ENCODE measurements at regions not wholly inside any gene's neighbourhood (a gene's known extent, or its start where the extent isn't known, plus 50 kb on each side); places are given as distances from the start of the nearest gene placed in this dataset.

DNA sequence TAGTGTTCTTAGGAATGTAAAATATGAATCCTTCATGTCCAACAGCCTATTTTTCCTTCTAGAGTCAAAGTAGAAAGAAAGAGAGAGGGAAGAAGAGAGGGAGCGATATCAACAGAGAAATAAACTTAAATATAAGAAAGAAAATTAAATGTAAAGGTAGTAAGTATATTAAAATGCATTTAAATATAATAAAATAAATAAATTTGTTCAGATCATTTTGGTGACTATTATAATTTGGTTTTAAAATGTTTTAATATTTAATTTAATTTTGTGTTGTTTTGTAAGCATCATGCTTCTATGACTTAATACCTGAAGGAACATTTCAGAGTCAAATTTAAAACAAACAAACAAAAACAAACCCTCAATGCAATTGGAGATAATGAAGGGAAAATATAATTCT is 405.2 kb upstream of the IRX1 start:
- intact Hi-C loops (cut with DNase I), result no loop called here
- Histone ChIP-seq H3K27ac (no peak overlapping the region), H3K4me1 (no peaks in the 10 kb centered on the region), H3K9me3 (no peaks in the 10 kb centered on the region), H3K4me3 (replicated peaks in 1 of 3) (no peak overlapping the region), H3K27me3 (no peaks in the 10 kb centered on the region), H3K36me3 (no peaks in the 10 kb centered on the region)
- no peak for DNase-seq
- TF ChIP-seq, protein P1, sequence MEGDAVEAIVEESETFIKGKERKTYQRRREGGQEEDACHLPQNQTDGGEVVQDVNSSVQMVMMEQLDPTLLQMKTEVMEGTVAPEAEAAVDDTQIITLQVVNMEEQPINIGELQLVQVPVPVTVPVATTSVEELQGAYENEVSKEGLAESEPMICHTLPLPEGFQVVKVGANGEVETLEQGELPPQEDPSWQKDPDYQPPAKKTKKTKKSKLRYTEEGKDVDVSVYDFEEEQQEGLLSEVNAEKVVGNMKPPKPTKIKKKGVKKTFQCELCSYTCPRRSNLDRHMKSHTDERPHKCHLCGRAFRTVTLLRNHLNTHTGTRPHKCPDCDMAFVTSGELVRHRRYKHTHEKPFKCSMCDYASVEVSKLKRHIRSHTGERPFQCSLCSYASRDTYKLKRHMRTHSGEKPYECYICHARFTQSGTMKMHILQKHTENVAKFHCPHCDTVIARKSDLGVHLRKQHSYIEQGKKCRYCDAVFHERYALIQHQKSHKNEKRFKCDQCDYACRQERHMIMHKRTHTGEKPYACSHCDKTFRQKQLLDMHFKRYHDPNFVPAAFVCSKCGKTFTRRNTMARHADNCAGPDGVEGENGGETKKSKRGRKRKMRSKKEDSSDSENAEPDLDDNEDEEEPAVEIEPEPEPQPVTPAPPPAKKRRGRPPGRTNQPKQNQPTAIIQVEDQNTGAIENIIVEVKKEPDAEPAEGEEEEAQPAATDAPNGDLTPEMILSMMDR (IDR thresholded peaks at IDR 0.05), result no peak
- no peak for TF ChIP-seq POLR2A (IDR thresholded peaks at IDR 0.05)
- 47 to 54% methylated on average over 1 of the region's 1 CpG for WGBS, 2 donors

DNA sequence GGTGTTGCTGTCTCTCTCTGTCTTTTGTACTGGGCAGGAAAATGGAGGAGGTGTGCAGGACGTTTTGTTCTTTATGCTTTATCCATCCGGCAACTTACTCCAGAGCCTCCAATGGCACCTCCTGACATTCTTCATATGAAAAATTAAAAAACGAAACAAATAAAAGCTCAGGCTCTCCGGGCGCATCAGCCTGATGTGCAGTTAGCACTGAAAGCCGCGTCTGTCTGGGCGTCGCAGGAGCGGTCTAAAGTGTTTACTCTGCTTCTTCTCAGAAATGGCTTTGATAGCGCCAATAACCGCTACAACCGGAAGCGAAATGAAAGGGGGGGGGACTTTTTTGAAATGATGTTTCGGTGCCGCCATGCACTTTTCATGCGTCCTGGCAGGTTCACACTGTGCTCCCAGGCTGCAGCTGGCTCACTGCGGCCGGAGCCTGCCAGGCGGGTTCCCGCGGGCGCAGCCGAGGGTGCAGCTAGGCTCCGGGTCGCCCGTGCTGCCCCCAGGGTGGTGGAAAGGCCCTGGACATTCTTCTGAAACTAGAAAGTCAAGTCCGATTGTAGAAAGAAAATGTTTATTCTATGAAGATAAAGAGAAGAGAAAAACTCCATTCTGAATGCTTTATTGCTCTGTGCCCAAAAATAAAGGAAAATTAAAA is 407.7 kb upstream of the IRX1 start:
- 84 to 88% methylated on average over 28 of the region's 28 CpGs for WGBS, 2 donors
- H3K27ac ChIP-seq, result no peak overlapping the region
- no peak for DNase-seq
- no peak overlapping the region for H3K4me3 ChIP-seq (replicated peaks in 1 of 3)
- intact Hi-C loops (cut with DNase I), result no loop called here
- no peaks in the 10 kb centered on the region for H3K9me3 ChIP-seq
- no peaks in the 10 kb centered on the region for H3K27me3 ChIP-seq
- no peaks in the 10 kb centered on the region for H3K4me1 ChIP-seq
- no peaks in the 10 kb centered on the region for H3K36me3 ChIP-seq
- no peak for TF ChIP-seq POLR2A (IDR thresholded peaks at IDR 0.05)
- TF ChIP-seq, protein P1 (IDR thresholded peaks at IDR 0.05), result no peak

DNA sequence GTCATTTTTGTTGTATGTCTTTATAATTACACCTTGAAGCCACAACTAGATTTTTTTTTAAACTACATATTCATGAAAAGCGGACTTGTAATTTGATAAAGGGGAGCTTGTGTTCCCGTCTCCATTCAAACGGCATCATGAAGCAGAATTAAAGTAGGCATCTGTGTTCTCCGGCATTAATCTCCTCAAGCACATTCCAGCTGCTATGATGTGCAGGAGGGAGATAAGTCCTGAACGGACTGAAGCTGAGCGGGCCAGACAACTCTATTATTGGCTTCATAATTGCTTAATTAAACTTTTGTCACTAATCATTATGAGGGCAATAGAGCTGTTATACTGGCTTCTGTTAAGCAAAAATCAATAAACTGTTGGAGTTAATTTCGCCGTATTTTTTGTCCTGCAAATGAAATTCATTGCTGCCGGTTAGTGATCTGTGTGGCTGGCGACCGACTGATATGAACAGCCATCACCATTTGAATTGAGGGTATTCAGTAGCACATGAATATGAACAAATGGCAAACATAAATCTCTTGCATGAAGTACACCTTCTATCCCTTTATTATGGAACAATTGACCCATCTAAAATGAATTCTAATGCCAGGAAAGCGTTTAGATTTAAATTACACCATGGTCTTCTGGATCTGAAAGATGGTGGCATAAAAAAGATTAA is 408.8 kb upstream of the IRX1 start:
- 73% methylated on average over 12 of the region's 12 CpGs for WGBS, 2 donors
- no peak for DNase-seq
- no peak for TF ChIP-seq POLR2A (IDR thresholded peaks at IDR 0.05)
- TF ChIP-seq, protein P1 (IDR thresholded peaks at IDR 0.05), result no peak
- Histone ChIP-seq H3K36me3 (no peaks in the 10 kb centered on the region), H3K9me3 (no peaks in the 10 kb centered on the region), H3K27me3 (no peaks in the 10 kb centered on the region), H3K4me3 (replicated peaks in 1 of 3) (no peak overlapping the region), H3K27ac (no peak overlapping the region), H3K4me1 (no peaks in the 10 kb centered on the region)
- intact Hi-C loops (cut with DNase I), result no loop called here

DNA sequence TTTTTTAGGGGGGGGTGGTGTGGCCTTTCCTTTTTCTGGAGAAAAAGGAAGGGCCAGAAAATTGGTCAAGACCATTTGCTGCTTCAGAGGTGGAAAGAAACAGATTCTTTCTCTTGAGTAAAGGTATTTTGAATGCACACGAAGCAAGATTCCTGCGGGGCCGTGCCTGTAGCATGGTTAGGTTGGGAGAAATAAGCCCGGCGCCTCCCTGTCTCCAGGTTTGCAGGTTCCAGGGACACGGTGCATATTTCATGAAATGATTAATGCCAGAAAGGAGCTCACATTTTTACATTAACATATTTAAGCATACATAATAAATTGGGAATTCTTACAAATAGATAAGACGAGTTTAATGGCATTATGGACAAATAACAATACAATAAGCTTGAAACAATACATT is 409.5 kb upstream of the IRX1 start:
- intact Hi-C loops (cut with DNase I), result no loop called here
- no peaks in the 10 kb centered on the region for H3K27me3 ChIP-seq
- no peak for DNase-seq
- no peaks in the 10 kb centered on the region for H3K4me1 ChIP-seq
- H3K27ac ChIP-seq, result no peak overlapping the region
- no peaks in the 10 kb centered on the region for H3K9me3 ChIP-seq
- no peak overlapping the region for H3K4me3 ChIP-seq (replicated peaks in 1 of 3)
- H3K36me3 ChIP-seq, result no peaks in the 10 kb centered on the region
- TF ChIP-seq, protein P1 (IDR thresholded peaks at IDR 0.05), result no peak
- TF ChIP-seq POLR2A (IDR thresholded peaks at IDR 0.05), result no peak
- 58% methylated on average over 7 of the region's 7 CpGs for WGBS, 2 donors

DNA sequence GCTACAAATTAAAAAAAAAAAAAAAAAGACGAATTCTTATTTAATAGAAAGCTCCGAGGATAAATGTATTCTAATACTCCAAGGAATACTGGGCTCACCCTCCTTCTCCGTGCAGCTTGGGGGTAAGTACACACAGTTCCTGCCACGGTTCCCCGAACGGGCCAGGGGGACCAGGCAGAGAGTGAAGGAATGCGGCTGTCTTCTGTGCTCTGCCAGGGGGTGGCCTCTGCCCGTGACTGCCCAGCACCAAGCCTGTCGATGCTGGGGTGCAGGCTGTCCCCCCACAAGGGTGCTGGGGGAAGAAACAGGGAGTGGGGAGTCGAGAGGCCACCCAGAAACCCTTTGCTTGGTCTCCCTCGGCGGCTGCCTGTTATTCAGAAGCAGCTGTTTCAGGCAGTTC is 410.1 kb upstream of the IRX1 start:
- intact Hi-C loops (cut with DNase I), result no loop called here
- Histone ChIP-seq H3K27ac (no peak overlapping the region), H3K4me3 (replicated peaks in 1 of 3) (no peak overlapping the region), H3K36me3 (no peaks in the 10 kb centered on the region), H3K9me3 (no peaks in the 10 kb centered on the region), H3K27me3 (no peaks in the 10 kb centered on the region), H3K4me1 (no peaks in the 10 kb centered on the region)
- TF ChIP-seq POLR2A (IDR thresholded peaks at IDR 0.05), result no peak
- TF ChIP-seq, protein P1 (IDR thresholded peaks at IDR 0.05), result no peak
- no peak for DNase-seq
- WGBS, 2 donors, result 40 to 42% methylated on average over 12 of the region's 12 CpGs

All from thyroid gland (tissue), 4 donors.